Nucleus accumbens (tissue), 56 donors: ENCODE measurements at regions not wholly inside any gene's neighbourhood (a gene's known extent, or its start where the extent isn't known, plus 50 kb on each side); places are given as distances from the start of the nearest gene placed in this dataset.
A peak's percentile ranks its signal among the peaks of the same experiment; 100 is the strongest.
"Not testable (repeated sequence)": the region's sequence is repeated elsewhere in the genome, so short reads cannot be mapped to it uniquely, and the experiment has no call there.

Experiments used
- DNase-seq, 56 donors: peaks; one replicate each; lab custom pipeline; 2025; lab: John Stamatoyannopoulos, UW

DNA sequence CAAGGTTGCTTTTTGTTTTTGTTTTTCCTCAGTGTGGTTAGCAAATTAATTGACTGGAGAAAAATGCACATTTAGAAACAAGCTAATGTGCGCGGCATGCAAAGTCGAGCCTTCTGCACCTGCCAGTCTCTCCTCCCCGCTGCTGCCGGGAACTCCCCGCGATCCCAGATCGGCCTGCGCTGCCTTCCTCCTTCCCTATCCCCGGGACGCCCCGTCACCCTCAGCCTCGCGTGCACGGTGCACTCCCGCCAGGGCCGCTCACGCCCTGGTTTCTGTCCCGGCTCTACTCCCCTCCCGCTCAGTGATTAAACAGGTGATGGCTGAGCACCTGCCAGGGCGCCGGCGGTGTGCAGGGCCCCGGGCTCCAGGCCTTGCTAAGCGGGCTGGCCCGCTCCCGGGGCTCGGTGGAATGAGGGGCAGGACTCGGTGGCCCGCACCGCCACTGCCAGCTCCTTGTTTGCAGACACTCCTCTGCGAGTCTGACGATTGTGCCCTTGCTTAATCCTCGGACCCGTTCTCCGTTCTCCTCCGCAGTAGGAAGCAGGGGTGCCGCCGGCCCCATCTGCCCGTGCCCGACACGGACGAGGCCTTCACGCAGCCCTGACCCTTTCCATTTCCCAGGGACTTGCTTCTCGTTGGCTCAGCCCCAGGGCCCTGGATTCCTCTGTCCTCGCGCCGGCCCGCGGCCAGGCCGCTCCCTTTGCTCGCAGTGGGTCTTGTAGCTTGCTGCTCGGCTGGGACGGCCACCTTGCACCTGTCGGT, 143.4 kb downstream of the TRIML1 start:
- no peak for DNase-seq

DNA sequence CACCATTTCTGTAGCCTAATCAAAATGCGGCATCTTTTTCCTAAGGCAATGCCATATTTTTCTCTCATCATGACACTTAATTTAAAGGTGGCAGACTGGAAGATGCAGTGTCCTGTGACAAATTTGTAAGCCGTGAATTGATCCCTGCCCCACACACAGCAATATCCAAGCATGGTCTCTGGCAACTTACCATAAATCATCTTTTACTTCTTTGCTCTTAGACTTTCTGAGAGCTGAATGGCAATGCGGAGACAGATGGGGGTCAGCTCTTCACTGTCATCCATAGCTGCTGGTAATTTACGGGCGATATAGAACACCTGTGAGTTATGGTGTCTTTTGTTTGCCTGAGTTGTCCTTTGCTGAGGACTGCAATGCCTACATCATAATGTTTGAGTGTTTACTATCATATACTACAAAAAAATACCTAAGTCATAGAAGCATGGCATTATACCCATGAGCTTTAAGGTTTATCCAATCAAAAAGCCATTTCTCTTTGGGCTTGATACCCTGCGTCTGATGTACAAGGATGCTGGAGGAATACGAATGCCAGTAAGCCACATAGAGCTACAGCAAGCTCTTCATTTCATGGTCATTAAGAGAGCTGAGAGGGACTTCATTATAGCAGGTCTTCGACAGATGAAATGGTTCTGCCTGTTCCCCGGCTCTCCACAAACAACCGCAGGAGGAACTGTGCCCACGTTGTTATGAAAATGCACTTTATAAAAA, 148.1 kb downstream of the TRIML1 start:
- DNase-seq: no peak

DNA sequence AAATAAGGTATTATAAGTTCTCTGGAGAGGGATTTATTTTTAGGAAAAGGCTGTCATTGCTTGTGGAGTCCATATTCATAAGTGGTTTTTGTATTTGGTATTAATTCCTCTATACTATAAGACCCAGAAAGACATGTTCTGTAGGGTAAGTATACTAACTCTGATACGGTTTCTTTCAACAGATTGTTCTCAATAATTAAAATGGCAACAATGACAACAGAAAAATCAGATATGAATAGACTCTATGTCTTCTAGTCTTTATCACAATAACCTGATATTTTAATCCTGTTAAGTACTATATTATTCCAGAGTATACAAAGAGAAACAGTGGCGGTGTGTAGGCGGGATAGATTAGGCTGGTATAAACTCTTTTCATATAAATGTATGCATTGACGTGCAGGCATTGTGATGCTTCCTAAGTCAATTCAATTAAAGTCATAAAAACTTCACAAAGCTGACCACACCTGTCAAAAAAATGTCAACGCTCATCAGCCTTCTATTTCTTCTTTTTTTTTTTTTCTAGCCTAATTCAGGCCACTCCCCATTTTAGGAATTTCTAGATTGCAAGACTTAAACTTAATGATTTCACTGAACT, 150.4 kb downstream of the TRIML1 start:
- DNase-seq: no peak

- no peak for DNase-seq
Observed at GRCh38 chr4:188295899-188296298, 156.7 kb downstream of the TRIML1 start.

DNA sequence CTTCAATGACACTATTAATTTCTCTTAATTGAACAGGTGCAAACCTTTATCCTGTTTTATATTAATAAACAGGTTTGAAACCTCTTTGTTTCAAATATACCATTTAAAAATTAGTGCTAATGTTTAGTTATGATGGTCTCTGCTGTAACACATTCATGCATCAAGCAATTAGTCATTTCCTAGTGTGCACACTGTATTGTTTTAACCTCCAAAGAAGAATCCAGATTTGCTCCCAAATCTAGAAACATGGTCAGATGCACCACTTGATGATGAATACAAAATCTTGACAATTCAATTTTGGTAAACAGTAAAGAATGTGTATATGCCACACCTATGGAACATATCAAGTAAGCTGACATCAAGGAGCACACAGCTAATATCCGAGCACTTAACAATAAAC, 157.1 kb downstream of the TRIML1 start:
- DNase-seq: no peak

DNA sequence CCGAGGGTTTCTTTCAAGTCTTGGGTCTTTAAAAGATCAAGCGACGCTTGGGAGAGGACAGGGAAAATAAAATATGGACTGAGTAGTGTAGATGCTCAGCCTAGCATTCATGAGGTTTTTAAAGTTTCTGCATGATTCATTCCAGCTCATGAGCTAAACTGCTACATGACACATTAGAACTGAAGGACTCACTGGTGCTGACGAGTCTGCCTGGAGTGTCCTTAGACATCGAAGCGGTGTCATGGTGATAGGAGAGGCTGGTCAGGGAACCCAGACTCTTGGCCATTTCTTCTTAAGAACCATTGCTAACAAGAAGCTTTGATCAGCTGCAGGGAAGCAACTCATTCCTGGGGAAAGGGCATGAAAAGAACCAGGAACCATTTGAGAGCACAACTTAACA, 158.6 kb downstream of the TRIML1 start:
- DNase-seq: no peak

GRCh38 chr4:188299161-188299560, 159.9 kb downstream of the TRIML1 start:
- DNase-seq: peak in 1 of 56 donors; percentile 2

GRCh38 chr4:188300385-188300784, 161.1 kb downstream of the TRIML1 start:
- no peak for DNase-seq

DNA sequence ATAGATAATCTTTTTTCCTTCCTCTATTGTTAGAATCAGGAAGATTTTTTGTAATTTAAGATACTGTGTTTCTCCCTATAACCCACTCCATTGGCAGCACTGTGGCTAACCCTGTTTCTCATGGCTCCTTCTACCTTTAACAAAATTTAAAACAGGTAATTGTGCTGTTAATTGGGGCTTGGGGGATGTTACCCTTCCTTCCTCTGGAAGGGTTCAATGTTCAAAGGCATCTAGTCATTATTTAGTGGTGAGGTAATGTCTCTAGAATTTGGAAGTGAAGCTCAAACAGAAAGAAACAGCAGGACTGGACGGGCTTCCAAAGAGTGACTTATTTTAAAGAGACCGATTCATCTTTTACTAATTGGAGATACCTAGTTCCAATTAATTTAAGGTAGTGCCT, 166.4 kb downstream of the TRIML1 start:
- no peak for DNase-seq

DNA sequence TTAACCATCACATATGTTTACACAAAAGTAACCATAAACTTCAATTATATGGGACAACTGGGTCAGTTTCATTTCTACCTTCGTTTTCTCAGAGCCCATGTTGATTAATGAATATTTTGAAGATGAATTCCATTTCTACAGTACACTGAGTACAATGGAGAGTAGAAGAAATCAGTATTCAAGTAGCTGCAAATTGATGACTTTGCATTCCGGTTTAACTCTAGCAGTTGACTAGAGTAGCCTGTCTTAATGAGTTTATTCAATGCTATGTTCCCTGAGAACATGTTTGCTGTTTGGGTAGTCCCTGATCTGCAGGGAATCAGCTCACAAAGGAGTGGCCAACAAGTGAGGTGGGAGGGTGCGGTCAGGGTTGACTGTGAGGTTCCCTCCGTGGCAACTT, 168.3 kb downstream of the TRIML1 start:
- DNase-seq: no peak

GRCh38 chr4:188308142-188308541, 168.9 kb downstream of the TRIML1 start:
- no peak for DNase-seq

DNA sequence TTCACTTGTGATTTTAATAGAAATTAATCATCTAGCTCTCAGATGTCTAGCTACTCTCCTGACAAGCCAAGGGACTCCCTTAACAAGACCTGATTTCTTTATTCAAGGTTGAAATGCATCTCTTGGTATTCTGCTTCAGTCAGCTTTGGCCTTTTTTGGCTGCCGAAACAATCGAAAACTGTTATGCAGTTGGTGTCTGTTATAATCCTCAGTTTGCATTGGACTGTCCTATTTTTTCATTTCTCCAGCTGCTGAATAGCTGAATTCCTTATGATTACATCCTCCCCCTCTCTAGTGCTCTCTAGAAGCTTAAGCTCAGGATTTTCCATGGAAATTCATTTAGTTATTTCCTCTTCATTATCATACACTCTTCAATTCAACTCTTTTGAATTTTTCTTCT, 177.2 kb downstream of the TRIML1 start:
- DNase-seq: no peak

DNA sequence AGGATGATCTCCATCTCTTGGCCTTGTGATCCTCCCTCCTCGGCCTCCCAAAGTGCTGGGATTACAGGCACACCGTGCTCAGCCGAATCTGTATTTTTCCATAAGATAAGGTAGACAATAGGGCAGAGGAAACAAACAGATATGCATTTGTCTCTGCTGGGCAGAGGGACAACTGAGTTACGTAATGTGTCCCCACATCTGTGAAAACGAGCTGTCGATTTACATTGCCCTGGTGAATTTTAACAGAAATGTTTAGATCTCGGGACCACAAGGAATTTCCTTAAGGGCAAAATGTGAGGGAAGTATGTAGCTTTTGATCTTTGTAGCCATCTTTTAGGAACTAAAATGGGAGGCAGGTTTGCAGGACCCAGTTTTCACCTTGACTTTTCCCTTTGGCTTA, 189.7 kb downstream of the TRIML1 start:
- no peak for DNase-seq

DNA sequence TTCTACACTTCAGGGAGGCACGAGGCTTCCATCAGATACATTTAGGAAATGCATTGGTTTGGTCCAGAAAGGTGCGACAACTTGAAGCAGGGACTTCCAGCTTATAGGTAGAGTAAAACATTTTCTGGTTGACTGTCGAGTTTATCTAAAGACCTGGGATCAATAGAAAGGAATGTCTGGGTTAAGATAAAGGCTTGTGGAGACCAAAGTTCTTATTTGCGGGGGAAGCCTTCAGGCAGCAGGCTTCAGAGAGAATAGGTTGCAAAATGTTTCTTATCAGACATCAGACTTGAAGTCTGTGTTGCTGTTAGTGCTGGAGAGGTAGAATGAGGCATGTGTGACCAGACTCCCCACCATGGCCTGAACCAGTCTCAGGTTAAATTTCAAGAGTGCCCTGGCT, 190.3 kb downstream of the TRIML1 start:
- no peak for DNase-seq

DNA sequence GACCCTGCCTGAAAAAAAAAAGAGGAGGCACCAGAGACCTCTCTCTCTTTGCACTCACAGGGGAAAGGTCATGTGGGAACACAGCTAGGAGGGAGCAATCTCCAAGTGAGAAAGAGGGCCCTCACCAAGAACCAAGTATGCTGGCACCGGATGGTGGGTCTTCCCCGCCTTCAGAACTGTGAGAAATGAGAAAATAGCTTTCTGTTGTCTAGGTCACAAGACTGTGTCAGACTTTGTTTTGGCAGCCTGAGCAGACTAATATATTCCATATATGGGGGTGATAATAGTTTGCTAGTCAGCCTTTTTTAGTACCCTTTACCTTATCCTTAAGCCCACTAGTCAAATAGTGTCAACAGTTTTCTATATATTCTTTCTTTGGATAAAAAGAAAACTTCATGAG, 193.0 kb downstream of the TRIML1 start:
- no peak for DNase-seq

- no peak for DNase-seq
Observed at GRCh38 chr4:188336891-188337290, 197.7 kb downstream of the TRIML1 start.

DNA sequence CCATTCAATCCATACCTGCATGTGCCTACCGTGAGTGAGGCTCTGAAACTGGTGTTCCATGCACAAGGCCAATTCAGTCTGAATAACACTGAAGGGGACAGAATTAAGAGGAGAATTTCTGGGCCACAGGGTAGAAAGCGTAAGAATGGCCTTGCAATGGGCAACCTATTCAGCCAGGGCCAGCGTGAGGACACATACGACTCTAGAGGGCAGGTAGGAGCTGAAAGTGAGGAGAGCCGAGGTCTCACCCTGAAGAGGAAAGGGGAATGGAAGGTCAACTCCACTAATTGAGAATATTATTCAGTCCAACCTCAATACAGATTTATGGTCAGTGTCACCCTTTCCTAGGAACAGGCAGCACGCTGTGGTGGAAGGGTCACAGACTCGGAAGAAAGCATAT, 202.2 kb downstream of the TRIML1 start:
- DNase-seq: no peak

GRCh38 chr4:188346171-188346809, 207.0 kb downstream of the TRIML1 start:
- DNase-seq: no peak

- DNase-seq: no peak
Observed at GRCh38 chr4:188347339-188347738, 208.1 kb downstream of the TRIML1 start.

DNA sequence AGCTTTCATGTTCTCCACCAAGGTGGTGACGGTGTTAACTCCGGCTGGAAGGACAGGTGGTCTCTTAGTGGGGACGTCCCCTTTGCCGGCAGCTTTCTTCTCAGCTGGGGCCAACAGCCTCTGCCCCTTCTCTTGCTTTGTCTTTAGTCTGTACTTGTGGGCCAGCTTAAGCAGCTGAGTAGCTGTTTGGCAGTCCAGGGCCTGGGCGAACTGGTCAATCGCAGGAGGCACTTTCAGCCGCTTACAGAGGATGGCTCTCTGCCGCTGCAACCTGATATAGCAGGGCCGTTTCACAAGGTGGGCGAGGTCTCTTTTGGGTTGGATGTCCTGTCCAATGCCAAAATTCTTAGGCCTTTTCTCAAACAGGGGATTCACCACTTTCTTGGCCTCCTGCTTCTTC, 210.3 kb downstream of the TRIML1 start:
- not testable (repeated sequence) for DNase-seq

GRCh38 chr4:188363196-188363595, 224.0 kb downstream of the TRIML1 start:
- DNase-seq: no peak
